ENCODE measurements at regions not wholly inside any gene's neighbourhood (a gene's known extent, or its start where the extent isn't known, plus 50 kb on each side); places are given as distances from the start of the nearest gene placed in this dataset.

DNA sequence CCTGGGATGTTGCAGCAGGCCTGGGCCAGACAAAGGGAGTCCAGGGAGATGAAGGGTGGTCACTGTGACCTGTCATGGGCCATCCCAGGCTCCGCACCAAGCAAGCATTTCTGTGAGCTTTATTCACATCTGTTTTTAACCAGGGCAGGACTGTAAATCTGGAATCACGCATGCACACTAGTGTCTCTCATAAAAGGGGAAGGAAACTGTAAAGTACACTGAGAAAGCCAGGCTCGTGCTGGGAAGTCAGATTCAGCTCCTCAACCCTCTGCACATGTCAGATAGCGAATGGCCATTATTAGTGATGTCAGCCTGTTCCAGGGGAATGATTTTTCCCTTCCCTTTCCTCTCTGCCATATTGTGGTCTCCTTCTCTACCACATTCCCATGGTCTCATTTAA is 818.6 kb upstream of the RAB6C start:
- intact Hi-C loops (cut with DNase I, micrococcal nuclease): no loop called here
- Histone ChIP-seq H3K27ac (ENCODE audit: low read depth in 1 of 2, low read length in 2 of 2) (no peak overlapping the region), H3K9me3 (ENCODE audit: control insufficient read depth in 1 of 2, insufficient read depth in 1 of 2, low read length in 2 of 2) (peaks cover 0 to 5% of the 10 kb centered on the region in 2 experiments), H3K36me3 (ENCODE audit: insufficient read depth, low read length) (no peaks in the 10 kb centered on the region), H3K27me3 (ENCODE audit: control insufficient read depth in 1 of 2, insufficient read depth in 2 of 2, low read length in 2 of 2) (no peaks in the 10 kb centered on the region), H3K4me1 (ENCODE audit: insufficient read depth, low read length) (no peaks in the 10 kb centered on the region), H3K4me3 (ENCODE audit: low read length) (no peak overlapping the region)
- H3K36me3 Mint-ChIP-seq (ENCODE audit: low read depth): no peaks in the 10 kb centered on the region
- H3K9me3 Mint-ChIP-seq: no peaks in the 10 kb centered on the region
- POLR2A ChIA-PET: no interaction called here
- H3K27me3 Mint-ChIP-seq: no peaks in the 10 kb centered on the region
- no peak overlapping the region for H3K27ac Mint-ChIP-seq
- H3K4me1 Mint-ChIP-seq (ENCODE audit: low read depth): no peaks in the 10 kb centered on the region
- no peak for DNase-seq
- CTCF ChIA-PET: no interaction called here
- TF ChIP-seq, protein P1, sequence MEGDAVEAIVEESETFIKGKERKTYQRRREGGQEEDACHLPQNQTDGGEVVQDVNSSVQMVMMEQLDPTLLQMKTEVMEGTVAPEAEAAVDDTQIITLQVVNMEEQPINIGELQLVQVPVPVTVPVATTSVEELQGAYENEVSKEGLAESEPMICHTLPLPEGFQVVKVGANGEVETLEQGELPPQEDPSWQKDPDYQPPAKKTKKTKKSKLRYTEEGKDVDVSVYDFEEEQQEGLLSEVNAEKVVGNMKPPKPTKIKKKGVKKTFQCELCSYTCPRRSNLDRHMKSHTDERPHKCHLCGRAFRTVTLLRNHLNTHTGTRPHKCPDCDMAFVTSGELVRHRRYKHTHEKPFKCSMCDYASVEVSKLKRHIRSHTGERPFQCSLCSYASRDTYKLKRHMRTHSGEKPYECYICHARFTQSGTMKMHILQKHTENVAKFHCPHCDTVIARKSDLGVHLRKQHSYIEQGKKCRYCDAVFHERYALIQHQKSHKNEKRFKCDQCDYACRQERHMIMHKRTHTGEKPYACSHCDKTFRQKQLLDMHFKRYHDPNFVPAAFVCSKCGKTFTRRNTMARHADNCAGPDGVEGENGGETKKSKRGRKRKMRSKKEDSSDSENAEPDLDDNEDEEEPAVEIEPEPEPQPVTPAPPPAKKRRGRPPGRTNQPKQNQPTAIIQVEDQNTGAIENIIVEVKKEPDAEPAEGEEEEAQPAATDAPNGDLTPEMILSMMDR (IDR thresholded peaks at IDR 0.05): no peak
- no peak for ATAC-seq (ENCODE audit: poor library complexity)
- H3K4me3 Mint-ChIP-seq: no peak overlapping the region

DNA sequence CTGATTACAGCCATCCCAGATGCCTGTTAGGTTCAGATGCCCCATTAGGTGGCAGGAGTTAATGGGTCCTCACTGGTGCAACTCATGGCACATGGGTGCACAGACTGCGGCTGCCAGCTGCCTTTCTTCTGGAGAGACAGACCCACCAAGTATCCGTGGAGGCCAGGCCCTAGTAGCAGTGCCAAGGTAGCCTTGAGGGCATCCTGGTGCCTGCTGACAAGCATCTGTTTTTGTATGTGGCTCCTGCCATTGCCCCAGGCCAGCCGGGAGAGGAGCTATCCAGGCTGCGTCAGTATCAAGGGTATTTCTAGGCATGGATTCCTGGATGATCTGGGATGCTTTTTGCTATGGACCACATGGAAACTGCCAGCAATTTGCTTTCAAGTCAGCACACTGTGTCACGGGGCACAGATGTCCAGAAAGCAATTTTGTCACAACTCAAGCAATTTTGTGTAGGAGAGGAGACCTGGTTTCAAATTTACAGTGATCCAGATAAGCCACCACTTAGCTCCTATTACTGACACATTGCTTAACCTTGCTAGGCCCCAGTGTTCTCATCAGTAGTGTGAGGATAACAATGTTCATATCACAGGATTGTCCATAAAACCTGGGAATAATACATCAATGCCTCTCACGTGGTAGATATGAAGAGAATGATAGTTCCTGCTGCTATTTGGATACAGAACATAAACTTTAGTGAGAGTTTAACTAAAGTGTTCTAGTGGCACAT is 815.1 kb upstream of the RAB6C start:
- Histone ChIP-seq H3K9me3 (ENCODE audit: control insufficient read depth in 1 of 2, insufficient read depth in 1 of 2, low read length in 2 of 2) (peaks cover 0 to 5% of the 10 kb centered on the region in 2 experiments), H3K27ac (ENCODE audit: low read depth in 1 of 2, low read length in 2 of 2) (no peak overlapping the region), H3K4me3 (ENCODE audit: low read length) (no peak overlapping the region), H3K27me3 (ENCODE audit: control insufficient read depth in 1 of 2, insufficient read depth in 2 of 2, low read length in 2 of 2) (peaks cover 0 to 4% of the 10 kb centered on the region in 2 experiments), H3K4me1 (ENCODE audit: insufficient read depth, low read length) (no peaks in the 10 kb centered on the region), H3K36me3 (ENCODE audit: insufficient read depth, low read length) (no peaks in the 10 kb centered on the region)
- Mint-ChIP-seq H3K36me3 (ENCODE audit: low read depth) (no peaks in the 10 kb centered on the region), H3K9me3 (no peaks in the 10 kb centered on the region), H3K27me3 (no peaks in the 10 kb centered on the region), H3K27ac (no peak overlapping the region), H3K4me1 (ENCODE audit: low read depth) (no peaks in the 10 kb centered on the region), H3K4me3 (no peak overlapping the region)
- DNase-seq: no peak
- ChIA-PET CTCF (no interaction called here), POLR2A (no interaction called here)
- TF ChIP-seq, protein P1 (IDR thresholded peaks at IDR 0.05): no peak
- intact Hi-C loops (cut with DNase I, micrococcal nuclease): no loop called here
- ATAC-seq (ENCODE audit: poor library complexity): no peak

DNA sequence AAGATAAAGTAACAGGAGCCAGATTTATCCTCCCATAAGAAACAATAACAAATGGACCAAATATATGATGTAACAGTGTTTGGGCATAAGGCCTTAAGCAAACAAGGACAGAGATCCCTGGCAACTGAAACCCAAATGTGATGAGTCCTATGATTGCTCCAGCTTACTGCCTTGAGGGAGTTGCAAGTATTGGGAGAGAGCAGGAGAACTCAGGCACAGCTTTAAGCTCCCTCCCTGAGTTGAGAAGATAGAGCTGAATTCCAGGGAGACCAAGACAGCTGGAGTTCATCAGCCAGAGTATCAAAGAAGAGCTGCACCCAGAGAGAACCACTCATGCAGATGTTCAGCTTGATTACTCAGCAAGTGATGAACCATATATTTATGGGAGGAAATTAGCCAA is 814.5 kb upstream of the RAB6C start:
- no peaks in the 10 kb centered on the region for H3K4me1 ChIP-seq (ENCODE audit: insufficient read depth, low read length)
- DNase-seq: no peak
- no peak overlapping the region for H3K4me3 Mint-ChIP-seq

More for the DNA sequence above, 814.5 kb upstream of the RAB6C start:
- H3K36me3 ChIP-seq (ENCODE audit: insufficient read depth, low read length): no peaks in the 10 kb centered on the region
- H3K4me1 Mint-ChIP-seq (ENCODE audit: low read depth): no peaks in the 10 kb centered on the region
- H3K36me3 Mint-ChIP-seq (ENCODE audit: low read depth): no peaks in the 10 kb centered on the region
- H3K9me3 ChIP-seq (ENCODE audit: control insufficient read depth in 1 of 2, insufficient read depth in 1 of 2, low read length in 2 of 2): peaks cover 0 to 5% of the 10 kb centered on the region in 2 experiments
- ChIA-PET CTCF (no interaction called here), POLR2A (no interaction called here)
- TF ChIP-seq, protein P1 (IDR thresholded peaks at IDR 0.05): no peak
- H3K27me3 ChIP-seq (ENCODE audit: control insufficient read depth in 1 of 2, insufficient read depth in 2 of 2, low read length in 2 of 2): peaks cover 0 to 4% of the 10 kb centered on the region in 2 experiments
- no peak for ATAC-seq (ENCODE audit: poor library complexity)
- H3K27ac Mint-ChIP-seq: no peak overlapping the region
- no peaks in the 10 kb centered on the region for H3K9me3 Mint-ChIP-seq
- intact Hi-C loops (cut with DNase I, micrococcal nuclease): no loop called here
- H3K27ac ChIP-seq (ENCODE audit: low read depth in 1 of 2, low read length in 2 of 2): no peak overlapping the region
- H3K27me3 Mint-ChIP-seq: no peaks in the 10 kb centered on the region
- no peak overlapping the region for H3K4me3 ChIP-seq (ENCODE audit: low read length)

All from CD4-positive, alpha-beta T cell (primary cell).